ENCODE measurements at regions not wholly inside any gene's neighbourhood (a gene's known extent, or its start where the extent isn't known, plus 50 kb on each side); places are given as distances from the start of the nearest gene placed in this dataset.

DNA sequence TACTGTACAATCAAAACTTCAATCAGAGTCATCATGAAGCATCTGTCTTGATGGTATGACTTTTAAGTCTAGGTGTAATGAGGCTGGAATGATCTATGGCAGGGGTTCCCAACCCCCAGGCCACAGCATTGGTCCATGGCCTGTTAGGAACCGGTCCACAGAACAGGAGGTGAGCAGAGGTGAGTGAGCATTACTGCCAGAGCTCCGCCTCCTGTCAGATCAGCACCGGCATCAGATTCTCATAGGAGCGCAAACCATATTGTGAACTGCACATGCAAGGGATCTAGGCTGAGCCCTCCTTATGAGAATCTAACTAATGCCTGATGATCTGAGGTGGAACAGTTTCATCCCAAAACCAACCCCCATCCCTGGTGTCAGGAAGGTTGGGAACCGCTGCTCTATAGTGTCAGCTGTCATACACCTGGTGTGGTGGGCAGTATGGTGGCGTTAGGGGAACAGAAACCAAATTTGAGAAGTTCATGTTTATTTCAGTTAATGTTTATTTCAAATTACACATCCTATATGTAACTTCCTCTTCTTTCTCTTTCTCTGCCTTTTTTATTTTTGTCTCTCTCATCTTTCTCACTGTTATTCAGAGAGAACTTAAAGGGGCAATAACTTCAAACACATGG is 432.6 kb downstream of the TNS3 start:
- no peak for TF ChIP-seq CEBPB (IDR thresholded peaks at IDR 0.05; ENCODE audit: low read depth, low read length)
- no peak for TF ChIP-seq POLR2A (IDR thresholded peaks at IDR 0.05; ENCODE audit: low read depth, low read length)
- TF ChIP-seq RCOR1 (IDR thresholded peaks at IDR 0.05; ENCODE audit: insufficient replicate concordance, low read length): no peak
- TF ChIP-seq NFE2L2 (IDR thresholded peaks at IDR 0.05; ENCODE audit: low read depth, low read length): no peak
- TF ChIP-seq, protein P1, sequence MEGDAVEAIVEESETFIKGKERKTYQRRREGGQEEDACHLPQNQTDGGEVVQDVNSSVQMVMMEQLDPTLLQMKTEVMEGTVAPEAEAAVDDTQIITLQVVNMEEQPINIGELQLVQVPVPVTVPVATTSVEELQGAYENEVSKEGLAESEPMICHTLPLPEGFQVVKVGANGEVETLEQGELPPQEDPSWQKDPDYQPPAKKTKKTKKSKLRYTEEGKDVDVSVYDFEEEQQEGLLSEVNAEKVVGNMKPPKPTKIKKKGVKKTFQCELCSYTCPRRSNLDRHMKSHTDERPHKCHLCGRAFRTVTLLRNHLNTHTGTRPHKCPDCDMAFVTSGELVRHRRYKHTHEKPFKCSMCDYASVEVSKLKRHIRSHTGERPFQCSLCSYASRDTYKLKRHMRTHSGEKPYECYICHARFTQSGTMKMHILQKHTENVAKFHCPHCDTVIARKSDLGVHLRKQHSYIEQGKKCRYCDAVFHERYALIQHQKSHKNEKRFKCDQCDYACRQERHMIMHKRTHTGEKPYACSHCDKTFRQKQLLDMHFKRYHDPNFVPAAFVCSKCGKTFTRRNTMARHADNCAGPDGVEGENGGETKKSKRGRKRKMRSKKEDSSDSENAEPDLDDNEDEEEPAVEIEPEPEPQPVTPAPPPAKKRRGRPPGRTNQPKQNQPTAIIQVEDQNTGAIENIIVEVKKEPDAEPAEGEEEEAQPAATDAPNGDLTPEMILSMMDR (conservative IDR thresholded peaks at IDR 0.05; ENCODE audit: low read depth, low read length): no peak
- TF ChIP-seq FOS (IDR thresholded peaks at IDR 0.05; ENCODE audit: low read depth, low read length): no peak
- no peak for TF ChIP-seq RFX5 (IDR thresholded peaks at IDR 0.05; ENCODE audit: low read depth, low read length)

All from IMR-90 (cell line).